Lower lobe of right lung (tissue), 2 donors: ENCODE measurements at regions not wholly inside any gene's neighbourhood (a gene's known extent, or its start where the extent isn't known, plus 50 kb on each side); places are given as distances from the start of the nearest gene placed in this dataset.

Source experiments
- ATAC-seq, 2 donors: fragments of 200-7000 bp; cut with Tn5 transposase; one replicate each; pipeline ENCODE4 v1.9.1; 2020 to 2022; ENCODE audit warnings: mild to moderate bottlenecking in 2 of 2, moderate library complexity in 2 of 2
- DNase-seq: peaks from one replicate; pipeline ENCODE4 v3.0.0-alpha.2; 2020
- H3K27ac ChIP-seq: fragments of 200-600 bp; one replicate; pipeline ENCODE4 v1.8.0; 2022
- H3K27me3 ChIP-seq: fragments of 200-600 bp; one replicate; pipeline ENCODE4 v1.8.0; 2022; ENCODE audit warnings: low read depth
- H3K36me3 ChIP-seq: fragments of 200-600 bp; one replicate; pipeline ENCODE4 v1.8.0; 2022; ENCODE audit warnings: mild to moderate bottlenecking
- H3K4me1 ChIP-seq: fragments of 200-600 bp; one replicate; pipeline ENCODE4 v1.8.0; 2022
- H3K4me3 ChIP-seq: fragments of 200-600 bp; one replicate; pipeline ENCODE4 v1.8.0; 2022; ENCODE audit warnings: mild to moderate bottlenecking
- H3K9me3 ChIP-seq: fragments of 200-600 bp; one replicate; pipeline ENCODE4 v1.8.0; 2022
- CTCF ChIP-seq: fragments of 200-600 bp; IDR thresholded peaks from one replicate; pipeline ENCODE4 v1.8.0; 2022; ENCODE audit warnings: antibody characterized with exemption, mild to moderate bottlenecking
- intact Hi-C: fragments of 100-400 bp; cut with DNase I; formaldehyde crosslinking; loops from one replicate; pipeline ENCODE4 v1.11.0; 2022
- donor health status: DM: no; HTN: yes; CAD: no; lungs with severe emphysema.

GRCh38 chr3:127477396-127477795 is 113.1 kb downstream of the TPRA1 start:
- no peak overlapping the region for H3K27ac ChIP-seq
- peaks cover 8% of the 10 kb centered on the region for H3K4me1 ChIP-seq
- ATAC-seq (no peak), DNase-seq (no peak)
- H3K9me3 ChIP-seq, result no peaks in the 10 kb centered on the region
- intact Hi-C loops, result no loop called here
- no peak for TF ChIP-seq CTCF
- no peaks in the 10 kb centered on the region for H3K36me3 ChIP-seq
- no peaks in the 10 kb centered on the region for H3K27me3 ChIP-seq
- no peak overlapping the region for H3K4me3 ChIP-seq

DNA sequence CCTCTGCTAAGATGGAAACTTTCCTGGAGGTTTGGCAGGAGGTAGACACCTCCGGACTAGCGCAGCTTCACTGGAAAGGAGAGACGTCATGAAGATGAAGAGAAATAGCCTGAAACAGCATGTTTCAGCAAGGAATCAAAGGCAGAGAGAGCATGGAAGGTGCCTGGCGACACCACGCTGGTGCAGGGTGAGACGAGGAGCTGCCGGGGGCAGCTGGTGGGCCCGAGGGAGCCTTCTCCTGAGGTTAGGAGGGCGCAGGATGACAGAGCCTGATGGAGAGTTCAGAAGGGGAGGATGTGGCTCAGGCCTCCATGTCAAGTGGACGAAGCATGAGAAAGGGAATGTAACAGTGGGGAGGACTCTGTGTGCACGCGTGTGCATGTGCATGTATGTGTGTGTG is 113.6 kb downstream of the TPRA1 start:
- no peaks in the 10 kb centered on the region for H3K9me3 ChIP-seq
- no peak overlapping the region for H3K27ac ChIP-seq
- H3K4me1 ChIP-seq, result peaks cover 8% of the 10 kb centered on the region
- ATAC-seq, result no peak
- no peak for TF ChIP-seq CTCF
- no peaks in the 10 kb centered on the region for H3K36me3 ChIP-seq
- no peak overlapping the region for H3K4me3 ChIP-seq
- DNase-seq, result peak; percentile 9
- H3K27me3 ChIP-seq, result no peaks in the 10 kb centered on the region
- intact Hi-C loops, result no loop called here

DNA sequence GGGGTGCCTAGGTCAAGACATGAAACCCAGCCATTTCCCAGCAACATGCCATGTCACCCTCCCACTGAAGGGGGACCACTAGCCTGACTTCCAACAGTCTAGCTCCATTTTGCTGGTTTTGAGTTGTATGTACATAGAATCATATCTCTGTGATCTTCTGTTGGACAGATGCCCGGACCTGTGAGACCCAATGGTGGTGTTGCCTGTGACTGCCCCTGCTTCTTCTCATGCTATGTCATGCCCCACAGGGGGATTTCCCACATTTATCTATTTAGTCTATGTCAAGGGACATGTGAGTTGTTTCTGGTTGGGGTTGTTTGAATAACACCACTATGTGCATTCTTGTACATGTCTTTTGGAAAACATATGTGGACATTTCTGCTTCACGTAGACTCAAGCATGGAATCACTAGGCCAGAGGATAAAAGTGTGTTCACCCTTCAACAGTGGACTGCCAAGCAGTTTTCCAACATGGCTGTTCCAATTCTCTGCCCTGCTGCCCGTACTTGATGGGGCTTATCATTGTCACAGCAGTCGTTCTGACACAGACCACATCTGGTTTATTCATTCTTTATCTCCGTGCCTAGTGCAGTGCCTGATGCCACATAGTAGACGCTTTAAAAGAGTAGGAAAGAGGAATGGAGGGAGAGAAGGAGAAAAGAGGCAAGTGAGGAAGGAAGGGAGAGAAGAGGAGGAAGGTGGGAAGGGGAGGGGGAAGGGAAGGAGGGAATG is 114.4 kb downstream of the TPRA1 start:
- no peak overlapping the region for H3K27ac ChIP-seq
- peaks cover 8% of the 10 kb centered on the region for H3K4me1 ChIP-seq
- no peak overlapping the region for H3K4me3 ChIP-seq
- H3K27me3 ChIP-seq, result no peaks in the 10 kb centered on the region
- H3K36me3 ChIP-seq, result no peaks in the 10 kb centered on the region
- TF ChIP-seq CTCF, result no peak
- ATAC-seq (no peak), DNase-seq (no peak)
- intact Hi-C loops, result no loop called here
- no peaks in the 10 kb centered on the region for H3K9me3 ChIP-seq

- H3K9me3 ChIP-seq, result no peaks in the 10 kb centered on the region
- H3K4me1 ChIP-seq, result peaks cover 8% of the 10 kb centered on the region
- no peak overlapping the region for H3K4me3 ChIP-seq
- H3K27me3 ChIP-seq, result no peaks in the 10 kb centered on the region
- no peaks in the 10 kb centered on the region for H3K36me3 ChIP-seq
- intact Hi-C loops, result no loop called here
- TF ChIP-seq CTCF, result no peak
- no peak for ATAC-seq
- DNase-seq, result peak; percentile 49
- H3K27ac ChIP-seq, result no peak overlapping the region
These were observed 115.1 kb downstream of the TPRA1 start for GRCh38 chr3:127475391-127475790.

DNA sequence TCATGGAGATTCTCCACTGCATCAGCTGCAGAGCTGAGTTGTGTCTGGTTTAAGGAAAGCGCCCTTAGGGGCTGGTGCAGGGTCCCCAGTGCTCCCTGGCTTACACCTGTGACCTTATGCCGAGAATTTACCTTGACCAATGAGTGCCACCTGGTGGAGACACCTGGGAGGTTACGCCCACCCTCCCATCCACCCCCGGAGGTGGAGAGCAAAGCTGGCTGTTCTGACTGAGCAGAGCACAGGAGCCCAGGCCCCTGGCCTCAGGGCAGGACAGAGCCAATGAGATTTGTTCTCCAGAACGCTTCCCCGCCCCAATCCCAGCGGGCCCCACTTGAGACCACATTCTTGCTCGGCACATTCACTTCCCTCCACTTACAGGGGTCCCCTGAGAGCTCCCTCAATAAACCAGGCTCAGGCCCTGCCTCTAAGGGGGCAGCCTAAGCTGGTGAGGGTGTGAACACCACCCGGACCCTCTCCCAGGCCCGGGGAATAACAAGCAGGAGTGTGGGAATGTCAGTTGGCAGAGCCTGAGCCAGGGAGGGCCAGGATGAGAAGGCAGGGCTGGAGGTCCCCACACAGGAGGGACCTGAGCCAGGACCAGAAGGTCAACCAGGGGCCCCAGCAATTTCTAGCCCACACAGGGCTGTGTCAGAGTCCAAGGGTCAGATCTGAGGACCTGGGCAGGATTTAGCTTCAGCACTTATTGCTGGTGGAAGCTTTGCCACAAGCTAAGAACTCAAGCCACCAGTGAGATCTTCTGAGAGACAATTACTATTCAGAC is 117.1 kb downstream of the TPRA1 start:
- peak; percentile 38 for TF ChIP-seq CTCF
- H3K4me1 ChIP-seq, result no peaks in the 10 kb centered on the region
- DNase-seq (peak; percentile 46), ATAC-seq (peak; percentile 41 to 46)
- no peaks in the 10 kb centered on the region for H3K9me3 ChIP-seq
- no peak overlapping the region for H3K4me3 ChIP-seq
- H3K27ac ChIP-seq, result no peak overlapping the region
- intact Hi-C loops, result no loop called here
- no peaks in the 10 kb centered on the region for H3K27me3 ChIP-seq
- no peaks in the 10 kb centered on the region for H3K36me3 ChIP-seq
